ENCODE measurements at regions not wholly inside any gene's neighbourhood (a gene's known extent, or its start where the extent isn't known, plus 50 kb on each side); places are given as distances from the start of the nearest gene placed in this dataset.

DNA sequence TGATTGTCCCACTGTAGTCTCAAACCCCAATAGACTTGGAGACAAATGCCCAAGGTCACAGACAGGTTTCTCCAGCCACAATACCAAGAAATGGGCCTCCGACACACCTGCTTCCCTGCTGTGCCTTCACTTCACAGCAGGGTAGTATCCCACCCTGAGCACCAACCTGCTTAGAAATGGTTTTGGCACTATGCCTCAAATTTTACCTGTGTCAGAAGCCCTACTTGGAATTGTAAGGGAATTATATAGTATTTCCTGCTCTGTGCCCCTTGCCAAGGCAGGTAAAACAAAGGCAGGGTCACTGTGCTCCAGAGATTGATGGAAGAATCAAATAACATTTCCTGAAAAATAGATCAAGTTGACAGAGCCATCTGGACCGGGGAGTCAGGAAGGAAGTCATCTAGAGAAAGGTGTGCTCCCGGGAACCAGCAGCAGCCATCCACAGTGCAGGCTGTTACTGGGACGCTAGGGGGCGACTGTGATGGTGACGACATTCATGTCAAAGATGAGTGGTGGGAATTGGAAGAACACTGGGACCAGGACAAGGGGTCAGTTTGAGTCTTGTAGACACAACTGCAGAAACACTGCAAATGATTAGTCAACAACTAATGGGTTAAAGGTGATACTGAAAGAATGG, 117.8 kb upstream of the AKR1E2 start:
- Histone ChIP-seq H3K4me1 (ENCODE audit: control insufficient read depth, extremely low read depth, insufficient read depth, low read length) (peaks cover 26% of the 10 kb centered on the region), H3K27ac (ENCODE audit: insufficient read depth, low read depth, low read length) (no peak overlapping the region), H2AFZ (ENCODE audit: low read depth, low read length) (no peak overlapping the region), H3K9ac (replicated peaks; ENCODE audit: extremely low read depth, insufficient read depth, low read length) (no peak overlapping the region), H3K4me3 (replicated peaks in 1 of 3; ENCODE audit: insufficient read depth in 1 of 3, low read depth in 1 of 3, low read length in 3 of 3) (no peak overlapping the region), H3K4me2 (ENCODE audit: insufficient read depth, low read length) (no peak overlapping the region), H4K20me1 (replicated peaks; ENCODE audit: control insufficient read depth, extremely low read depth, insufficient read depth, low read length) (no peaks in the 10 kb centered on the region), H3K27me3 (ENCODE audit: control insufficient read depth in 2 of 2, insufficient read depth in 2 of 2, low read length in 2 of 2) (no peaks in the 10 kb centered on the region), H3K36me3 (ENCODE audit: control insufficient read depth in 2 of 2, extremely low read depth in 1 of 2, insufficient read depth in 2 of 2, low read length in 2 of 2) (no peaks in the 10 kb centered on the region), H3K9me1 (replicated peaks; ENCODE audit: control insufficient read depth, extremely low read depth, insufficient read depth, low read length) (no peaks in the 10 kb centered on the region), H3K79me2 (ENCODE audit: control insufficient read depth, insufficient read depth, low read length) (no peaks in the 10 kb centered on the region), H3K9me3 (replicated peaks; ENCODE audit: control insufficient read depth, insufficient read depth, low read length) (no peaks in the 10 kb centered on the region)
- ChIA-PET CTCF (no interaction called here), POLR2A (no interaction called here)
- DNase-seq (ENCODE audit: low read depth, low spot score) (no peak), FAIRE-seq (no peak)
- BruUV-seq (replicated peaks) = no TSS peak
- TF ChIP-seq, protein P1, sequence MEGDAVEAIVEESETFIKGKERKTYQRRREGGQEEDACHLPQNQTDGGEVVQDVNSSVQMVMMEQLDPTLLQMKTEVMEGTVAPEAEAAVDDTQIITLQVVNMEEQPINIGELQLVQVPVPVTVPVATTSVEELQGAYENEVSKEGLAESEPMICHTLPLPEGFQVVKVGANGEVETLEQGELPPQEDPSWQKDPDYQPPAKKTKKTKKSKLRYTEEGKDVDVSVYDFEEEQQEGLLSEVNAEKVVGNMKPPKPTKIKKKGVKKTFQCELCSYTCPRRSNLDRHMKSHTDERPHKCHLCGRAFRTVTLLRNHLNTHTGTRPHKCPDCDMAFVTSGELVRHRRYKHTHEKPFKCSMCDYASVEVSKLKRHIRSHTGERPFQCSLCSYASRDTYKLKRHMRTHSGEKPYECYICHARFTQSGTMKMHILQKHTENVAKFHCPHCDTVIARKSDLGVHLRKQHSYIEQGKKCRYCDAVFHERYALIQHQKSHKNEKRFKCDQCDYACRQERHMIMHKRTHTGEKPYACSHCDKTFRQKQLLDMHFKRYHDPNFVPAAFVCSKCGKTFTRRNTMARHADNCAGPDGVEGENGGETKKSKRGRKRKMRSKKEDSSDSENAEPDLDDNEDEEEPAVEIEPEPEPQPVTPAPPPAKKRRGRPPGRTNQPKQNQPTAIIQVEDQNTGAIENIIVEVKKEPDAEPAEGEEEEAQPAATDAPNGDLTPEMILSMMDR (IDR thresholded peaks at IDR 0.05; ENCODE audit: extremely low read depth in 1 of 2, insufficient read depth in 1 of 2, low read depth in 1 of 2, low read length in 2 of 2) = peak in 1 of 2 donors; percentile 27
- TF ChIP-seq MAX (IDR thresholded peaks at IDR 0.05; ENCODE audit: insufficient read depth, insufficient read length) = no peak
- dilution Hi-C loops (cut with MboI; ENCODE audit: extremely low pct_ligation_motif_present, low sequenced_read_pairs) = no loop called here
- intact Hi-C loops (cut with micrococcal nuclease) = no loop called here

GRCh38 chr10:4707221-4707620, 118.8 kb upstream of the AKR1E2 start:
- TF ChIP-seq MAX (IDR thresholded peaks at IDR 0.05; ENCODE audit: insufficient read depth, insufficient read length) (no peak), POLR2AphosphoS5 (IDR thresholded peaks at IDR 0.05; ENCODE audit: insufficient read depth, low read depth, low read length) (no peak), GATA2 (IDR thresholded peaks at IDR 0.05; ENCODE audit: insufficient read depth, insufficient read length, low read depth, low read length) (no peak), POLR2A (IDR thresholded peaks at IDR 0.05; ENCODE audit: low read depth, low read length) (no peak), MYC (IDR thresholded peaks at IDR 0.05; ENCODE audit: low read depth, low read length) (no peak), EZH2 (IDR thresholded peaks at IDR 0.05; ENCODE audit: borderline replicate concordance, low read depth, low read length, severe bottlenecking) (no peak), JUN (IDR thresholded peaks at IDR 0.05; ENCODE audit: borderline replicate concordance, insufficient read depth, insufficient read length, low read depth) (no peak), FOS (IDR thresholded peaks at IDR 0.05; ENCODE audit: borderline replicate concordance, insufficient read depth, low read length) (no peak)
- TF ChIP-seq, protein P1 (IDR thresholded peaks at IDR 0.05; ENCODE audit: extremely low read depth in 1 of 2, insufficient read depth in 1 of 2, low read depth in 1 of 2, low read length in 2 of 2) = no peak
- H3K9me3 ChIP-seq (replicated peaks; ENCODE audit: control insufficient read depth, insufficient read depth, low read length) = no peaks in the 10 kb centered on the region
- POLR2A ChIA-PET = no interaction called here
- H3K79me2 ChIP-seq (ENCODE audit: control insufficient read depth, insufficient read depth, low read length) = no peaks in the 10 kb centered on the region
- H3K4me1 ChIP-seq (ENCODE audit: control insufficient read depth, extremely low read depth, insufficient read depth, low read length) = peaks cover 27% of the 10 kb centered on the region
- H2AFZ ChIP-seq (ENCODE audit: low read depth, low read length) = no peak overlapping the region
- H3K4me3 ChIP-seq (replicated peaks in 1 of 3; ENCODE audit: insufficient read depth in 1 of 3, low read depth in 1 of 3, low read length in 3 of 3) = no peak overlapping the region
- CTCF ChIA-PET = no interaction called here
- H3K9me1 ChIP-seq (replicated peaks; ENCODE audit: control insufficient read depth, extremely low read depth, insufficient read depth, low read length) = no peaks in the 10 kb centered on the region
- no peaks in the 10 kb centered on the region for H3K27me3 ChIP-seq (ENCODE audit: control insufficient read depth in 2 of 2, insufficient read depth in 2 of 2, low read length in 2 of 2)
- DNase-seq (ENCODE audit: low read depth, low spot score) = no peak
- intact Hi-C loops (cut with micrococcal nuclease) (no loop called here), dilution Hi-C loops (cut with MboI; ENCODE audit: extremely low pct_ligation_motif_present, low sequenced_read_pairs) (no loop called here)
- H3K9ac ChIP-seq (replicated peaks; ENCODE audit: extremely low read depth, insufficient read depth, low read length) = no peak overlapping the region
- FAIRE-seq = no peak
- no peaks in the 10 kb centered on the region for H3K36me3 ChIP-seq (ENCODE audit: control insufficient read depth in 2 of 2, extremely low read depth in 1 of 2, insufficient read depth in 2 of 2, low read length in 2 of 2)
- H3K27ac ChIP-seq (ENCODE audit: insufficient read depth, low read depth, low read length) = no peak overlapping the region
- no TSS peak for BruUV-seq (replicated peaks)
- no peak overlapping the region for H3K4me2 ChIP-seq (ENCODE audit: insufficient read depth, low read length)
- no peaks in the 10 kb centered on the region for H4K20me1 ChIP-seq (replicated peaks; ENCODE audit: control insufficient read depth, extremely low read depth, insufficient read depth, low read length)
